ENCODE measurements at regions not wholly inside any gene's neighbourhood (a gene's known extent, or its start where the extent isn't known, plus 50 kb on each side); places are given as distances from the start of the nearest gene placed in this dataset.

- DNase-seq (ENCODE audit: low read depth in 4 of 6, low spot score in 6 of 6) = no peak
- H3K27ac ChIP-seq (ENCODE audit: low read depth, low read length) = no peak overlapping the region
Measured at GRCh38 chr1:86263101-86263500, 106.5 kb upstream of the COL24A1 start.

GRCh38 chr1:86260476-86260875 is 103.9 kb upstream of the COL24A1 start:
- no peaks in the 10 kb centered on the region for H3K27me3 ChIP-seq (ENCODE audit: control insufficient read depth, insufficient read depth, low read length)
- H3K4me1 ChIP-seq (ENCODE audit: control insufficient read depth, insufficient read depth, low read length) = no peaks in the 10 kb centered on the region
- no peak overlapping the region for H3K4me3 ChIP-seq (ENCODE audit: low read depth, low read length)
- DNase-seq (ENCODE audit: low read depth in 4 of 6, low spot score in 6 of 6) = no peak
- H3K9me3 ChIP-seq (ENCODE audit: control insufficient read depth, insufficient read depth, low read length) = no peaks in the 10 kb centered on the region
- no peaks in the 10 kb centered on the region for H3K36me3 ChIP-seq (ENCODE audit: control insufficient read depth, insufficient read depth, low read length)
- H3K27ac ChIP-seq (ENCODE audit: low read depth, low read length) = no peak overlapping the region

More at GRCh38 chr1:86263101-86263500, 106.5 kb upstream of the COL24A1 start:
- Histone ChIP-seq H3K36me3 (ENCODE audit: control insufficient read depth, insufficient read depth, low read length) (no peaks in the 10 kb centered on the region), H3K27me3 (ENCODE audit: control insufficient read depth, insufficient read depth, low read length) (no peaks in the 10 kb centered on the region), H3K4me1 (ENCODE audit: control insufficient read depth, insufficient read depth, low read length) (no peaks in the 10 kb centered on the region), H3K9me3 (ENCODE audit: control insufficient read depth, insufficient read depth, low read length) (no peaks in the 10 kb centered on the region), H3K4me3 (ENCODE audit: low read depth, low read length) (no peak overlapping the region)
- 95% methylated on average over 5 of the region's 5 CpGs for WGBS (ENCODE audit: insufficient coverage)

GRCh38 chr1:86259390-86259789 is 102.8 kb upstream of the COL24A1 start:
- Histone ChIP-seq H3K27ac (ENCODE audit: low read depth, low read length) (no peak overlapping the region), H3K4me1 (ENCODE audit: control insufficient read depth, insufficient read depth, low read length) (no peaks in the 10 kb centered on the region), H3K9me3 (ENCODE audit: control insufficient read depth, insufficient read depth, low read length) (no peaks in the 10 kb centered on the region), H3K36me3 (ENCODE audit: control insufficient read depth, insufficient read depth, low read length) (no peaks in the 10 kb centered on the region), H3K27me3 (ENCODE audit: control insufficient read depth, insufficient read depth, low read length) (no peaks in the 10 kb centered on the region), H3K4me3 (ENCODE audit: low read depth, low read length) (no peak overlapping the region)
- WGBS (ENCODE audit: insufficient coverage) = no CpG with 5 or more reads among the region's 1 CpG
- DNase-seq (ENCODE audit: low read depth in 4 of 6, low spot score in 6 of 6) = no peak

GRCh38 chr1:86258101-86258500 is 101.5 kb upstream of the COL24A1 start:
- H3K27me3 ChIP-seq (ENCODE audit: control insufficient read depth, insufficient read depth, low read length) = no peaks in the 10 kb centered on the region
- H3K4me3 ChIP-seq (ENCODE audit: low read depth, low read length) = no peak overlapping the region
- H3K9me3 ChIP-seq (ENCODE audit: control insufficient read depth, insufficient read depth, low read length) = no peaks in the 10 kb centered on the region
- WGBS (ENCODE audit: insufficient coverage) = 44% methylated on average over 1 of the region's 1 CpG
- DNase-seq (ENCODE audit: low read depth in 4 of 6, low spot score in 6 of 6) = no peak
- no peak overlapping the region for H3K27ac ChIP-seq (ENCODE audit: low read depth, low read length)
- no peaks in the 10 kb centered on the region for H3K4me1 ChIP-seq (ENCODE audit: control insufficient read depth, insufficient read depth, low read length)
- no peaks in the 10 kb centered on the region for H3K36me3 ChIP-seq (ENCODE audit: control insufficient read depth, insufficient read depth, low read length)

GRCh38 chr1:86247597-86248279 is 91.2 kb upstream of the COL24A1 start:
- Histone ChIP-seq H3K4me3 (ENCODE audit: low read depth, low read length) (no peak overlapping the region), H3K27ac (ENCODE audit: low read depth, low read length) (no peak overlapping the region), H3K27me3 (ENCODE audit: control insufficient read depth, insufficient read depth, low read length) (no peaks in the 10 kb centered on the region), H3K9me3 (ENCODE audit: control insufficient read depth, insufficient read depth, low read length) (no peaks in the 10 kb centered on the region), H3K4me1 (ENCODE audit: control insufficient read depth, insufficient read depth, low read length) (no peaks in the 10 kb centered on the region), H3K36me3 (ENCODE audit: control insufficient read depth, insufficient read depth, low read length) (no peaks in the 10 kb centered on the region)
- peak in 1 of 6 donors; percentile 17 for DNase-seq (ENCODE audit: low read depth in 4 of 6, low spot score in 6 of 6)
- WGBS (ENCODE audit: insufficient coverage) = 80% methylated on average over 3 of the region's 6 CpGs

- Histone ChIP-seq H3K4me1 (ENCODE audit: control insufficient read depth, insufficient read depth, low read length) (no peaks in the 10 kb centered on the region), H3K27me3 (ENCODE audit: control insufficient read depth, insufficient read depth, low read length) (no peaks in the 10 kb centered on the region), H3K27ac (ENCODE audit: low read depth, low read length) (no peak overlapping the region), H3K36me3 (ENCODE audit: control insufficient read depth, insufficient read depth, low read length) (no peaks in the 10 kb centered on the region), H3K4me3 (ENCODE audit: low read depth, low read length) (no peak overlapping the region), H3K9me3 (ENCODE audit: control insufficient read depth, insufficient read depth, low read length) (no peaks in the 10 kb centered on the region)
- no peak for DNase-seq (ENCODE audit: low read depth in 4 of 6, low spot score in 6 of 6)
- WGBS (ENCODE audit: insufficient coverage) = 100% methylated on average over 1 of the region's 9 CpGs
Measured at GRCh38 chr1:86245566-86246190, 89.1 kb upstream of the COL24A1 start.

GRCh38 chr1:86239894-86240293 is 83.3 kb upstream of the COL24A1 start:
- Histone ChIP-seq H3K27ac (ENCODE audit: low read depth, low read length) (no peak overlapping the region), H3K4me1 (ENCODE audit: control insufficient read depth, insufficient read depth, low read length) (no peaks in the 10 kb centered on the region), H3K4me3 (ENCODE audit: low read depth, low read length) (no peak overlapping the region), H3K9me3 (ENCODE audit: control insufficient read depth, insufficient read depth, low read length) (no peaks in the 10 kb centered on the region), H3K27me3 (ENCODE audit: control insufficient read depth, insufficient read depth, low read length) (no peaks in the 10 kb centered on the region), H3K36me3 (ENCODE audit: control insufficient read depth, insufficient read depth, low read length) (no peaks in the 10 kb centered on the region)
- DNase-seq (ENCODE audit: low read depth in 4 of 6, low spot score in 6 of 6) = peak in 1 of 6 donors; percentile 20
- WGBS (ENCODE audit: insufficient coverage) = no CpG with 5 or more reads among the region's 1 CpG

- Histone ChIP-seq H3K4me1 (ENCODE audit: control insufficient read depth, insufficient read depth, low read length) (no peaks in the 10 kb centered on the region), H3K36me3 (ENCODE audit: control insufficient read depth, insufficient read depth, low read length) (no peaks in the 10 kb centered on the region), H3K9me3 (ENCODE audit: control insufficient read depth, insufficient read depth, low read length) (no peaks in the 10 kb centered on the region), H3K27ac (ENCODE audit: low read depth, low read length) (no peak overlapping the region), H3K27me3 (ENCODE audit: control insufficient read depth, insufficient read depth, low read length) (no peaks in the 10 kb centered on the region), H3K4me3 (ENCODE audit: low read depth, low read length) (no peak overlapping the region)
- no peak for DNase-seq (ENCODE audit: low read depth in 4 of 6, low spot score in 6 of 6)
Measured at GRCh38 chr1:86239490-86239889, 82.9 kb upstream of the COL24A1 start.

- DNase-seq (ENCODE audit: low read depth in 4 of 6, low spot score in 6 of 6) = no peak
- Histone ChIP-seq H3K4me3 (ENCODE audit: low read depth, low read length) (no peak overlapping the region), H3K27me3 (ENCODE audit: control insufficient read depth, insufficient read depth, low read length) (no peaks in the 10 kb centered on the region), H3K36me3 (ENCODE audit: control insufficient read depth, insufficient read depth, low read length) (no peaks in the 10 kb centered on the region), H3K27ac (ENCODE audit: low read depth, low read length) (no peak overlapping the region), H3K4me1 (ENCODE audit: control insufficient read depth, insufficient read depth, low read length) (no peaks in the 10 kb centered on the region), H3K9me3 (ENCODE audit: control insufficient read depth, insufficient read depth, low read length) (no peaks in the 10 kb centered on the region)
- WGBS (ENCODE audit: insufficient coverage) = no CpG with 5 or more reads among the region's 2 CpGs
Measured at GRCh38 chr1:86238226-86238625, 81.7 kb upstream of the COL24A1 start.

GRCh38 chr1:86235852-86236251 is 79.3 kb upstream of the COL24A1 start:
- WGBS (ENCODE audit: insufficient coverage) = no CpG with 5 or more reads among the region's 3 CpGs
- H3K27me3 ChIP-seq (ENCODE audit: control insufficient read depth, insufficient read depth, low read length) = no peaks in the 10 kb centered on the region
- H3K36me3 ChIP-seq (ENCODE audit: control insufficient read depth, insufficient read depth, low read length) = no peaks in the 10 kb centered on the region
- no peak for DNase-seq (ENCODE audit: low read depth in 4 of 6, low spot score in 6 of 6)
- H3K9me3 ChIP-seq (ENCODE audit: control insufficient read depth, insufficient read depth, low read length) = no peaks in the 10 kb centered on the region
- H3K4me3 ChIP-seq (ENCODE audit: low read depth, low read length) = no peak overlapping the region
- H3K4me1 ChIP-seq (ENCODE audit: control insufficient read depth, insufficient read depth, low read length) = no peaks in the 10 kb centered on the region
- H3K27ac ChIP-seq (ENCODE audit: low read depth, low read length) = no peak overlapping the region
